ENCODE measurements at regions not wholly inside any gene's neighbourhood (a gene's known extent, or its start where the extent isn't known, plus 50 kb on each side); places are given as distances from the start of the nearest gene placed in this dataset.
"Not testable (repeated sequence)": the region's sequence is repeated elsewhere in the genome, so short reads cannot be mapped to it uniquely, and the experiment has no call there.

GRCh38 chr3:81186412-81186811 lies 575.0 kb downstream of the GBE1 start:
- DNase-seq (ENCODE audit: low read depth): no peak

DNA sequence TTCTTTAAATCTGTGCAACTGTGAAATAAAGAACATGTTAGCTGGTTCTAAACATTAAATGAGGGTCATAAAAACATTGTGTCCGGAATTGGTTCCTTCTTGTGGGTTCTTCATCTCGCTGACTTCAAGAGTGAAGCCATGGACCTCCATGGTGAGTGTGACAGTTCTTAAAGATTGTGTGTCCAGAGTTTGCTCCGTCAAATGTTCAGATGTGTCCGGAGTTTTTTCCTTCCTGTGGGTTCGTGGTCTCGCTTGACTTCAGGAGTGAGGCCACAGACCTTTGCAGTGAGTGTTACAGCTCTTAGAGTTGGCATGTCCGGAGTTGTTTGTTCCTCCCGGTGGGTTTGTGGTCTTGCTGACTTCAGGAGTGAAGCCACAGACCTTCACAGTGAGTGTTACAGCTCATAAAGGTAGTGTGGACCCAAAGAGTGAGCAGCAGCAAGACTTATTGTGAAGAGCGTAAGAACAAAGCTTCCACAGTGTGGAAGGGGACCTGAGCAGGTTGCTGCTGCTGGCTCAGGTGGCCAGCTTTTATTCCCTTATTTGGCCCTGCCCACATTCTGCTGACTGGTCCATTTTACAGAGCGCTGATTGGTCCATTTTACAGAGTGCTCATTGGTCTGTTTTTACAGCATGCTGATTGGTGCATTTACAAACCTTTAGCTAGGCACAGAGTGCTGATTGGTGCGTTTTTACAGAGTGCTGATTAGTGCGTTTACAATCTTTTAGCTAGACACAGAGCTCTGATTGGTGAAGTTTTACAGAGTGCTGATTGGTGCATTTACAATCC lies 579.2 kb downstream of the GBE1 start:
- DNase-seq (ENCODE audit: low read depth): not testable (repeated sequence)

GRCh38 chr3:81173514-81173913 lies 587.9 kb downstream of the GBE1 start:
- no peak for DNase-seq (ENCODE audit: low read depth)

GRCh38 chr3:81170298-81170697 lies 591.1 kb downstream of the GBE1 start:
- no peak for DNase-seq (ENCODE audit: low read depth)

GRCh38 chr3:81164806-81165205 lies 596.6 kb downstream of the GBE1 start:
- DNase-seq (ENCODE audit: low read depth): no peak

DNA sequence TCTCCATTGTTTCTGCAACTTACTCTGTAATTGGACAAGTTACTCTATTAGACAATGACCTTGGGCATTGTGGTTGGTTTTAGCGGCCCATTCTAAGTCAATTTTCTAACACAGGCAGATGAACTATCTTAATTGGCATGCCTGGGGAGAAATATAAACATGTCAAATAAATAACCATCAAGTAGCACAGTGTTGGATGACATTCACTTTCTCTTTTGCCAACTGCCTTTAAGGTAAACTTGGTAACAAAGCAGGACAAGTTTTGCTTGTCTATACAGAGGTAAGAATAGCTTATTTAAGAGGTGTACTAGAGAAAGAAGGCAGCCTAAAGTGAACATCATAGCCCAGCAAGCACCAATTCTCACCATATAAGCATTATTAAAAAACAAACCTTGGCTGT lies 599.6 kb downstream of the GBE1 start:
- no peak for DNase-seq (ENCODE audit: low read depth)

- DNase-seq (ENCODE audit: low read depth): no peak
These were observed 600.3 kb downstream of the GBE1 start for GRCh38 chr3:81161100-81161499.

DNA sequence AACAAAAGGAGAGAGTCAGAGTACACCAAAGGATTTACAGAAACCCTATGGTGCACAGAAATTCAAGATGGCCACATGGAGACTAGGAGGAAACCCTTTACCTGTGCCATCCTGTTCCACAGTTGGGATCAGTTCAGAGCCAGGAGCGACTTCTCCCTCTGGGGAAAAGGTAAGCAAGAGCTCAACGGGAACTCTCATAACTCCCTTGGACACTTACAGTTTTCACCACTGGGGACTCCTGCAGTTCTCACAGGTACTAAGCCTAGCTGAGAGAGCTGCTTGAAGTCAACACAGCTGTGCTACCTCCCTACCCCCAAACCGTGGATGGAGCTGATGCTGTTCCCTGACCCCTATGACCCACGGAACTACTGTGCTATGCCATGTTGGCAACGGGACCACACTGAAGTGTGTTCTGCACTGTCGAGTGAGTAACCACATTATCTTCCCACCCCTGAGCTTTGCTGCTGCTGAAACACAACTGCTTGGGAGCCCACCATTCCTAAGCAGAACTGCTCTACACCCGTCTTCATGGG lies 606.8 kb downstream of the GBE1 start:
- DNase-seq (ENCODE audit: low read depth): no peak

DNA sequence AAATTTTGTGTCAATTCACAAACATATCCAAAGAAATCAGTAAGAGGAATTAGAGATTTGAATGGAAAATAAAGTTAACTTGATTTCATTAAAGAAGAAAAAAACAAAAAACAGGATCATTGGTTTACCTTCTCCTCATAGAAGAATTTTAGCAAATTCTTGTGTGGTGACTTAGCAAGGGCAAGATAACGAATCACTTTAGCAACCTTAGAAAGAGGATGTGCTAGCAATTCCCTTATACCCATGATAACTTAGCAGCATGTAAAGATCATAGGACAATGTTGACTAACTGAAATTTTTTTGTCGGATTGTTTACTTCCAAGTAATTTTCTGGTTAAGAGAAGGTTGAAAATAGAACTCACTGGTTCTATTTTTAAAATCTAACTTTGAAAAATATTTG lies 609.3 kb downstream of the GBE1 start:
- DNase-seq (ENCODE audit: low read depth): no peak

- no peak for DNase-seq (ENCODE audit: low read depth)
These were observed 628.5 kb downstream of the GBE1 start for GRCh38 chr3:81132995-81133394.

DNA sequence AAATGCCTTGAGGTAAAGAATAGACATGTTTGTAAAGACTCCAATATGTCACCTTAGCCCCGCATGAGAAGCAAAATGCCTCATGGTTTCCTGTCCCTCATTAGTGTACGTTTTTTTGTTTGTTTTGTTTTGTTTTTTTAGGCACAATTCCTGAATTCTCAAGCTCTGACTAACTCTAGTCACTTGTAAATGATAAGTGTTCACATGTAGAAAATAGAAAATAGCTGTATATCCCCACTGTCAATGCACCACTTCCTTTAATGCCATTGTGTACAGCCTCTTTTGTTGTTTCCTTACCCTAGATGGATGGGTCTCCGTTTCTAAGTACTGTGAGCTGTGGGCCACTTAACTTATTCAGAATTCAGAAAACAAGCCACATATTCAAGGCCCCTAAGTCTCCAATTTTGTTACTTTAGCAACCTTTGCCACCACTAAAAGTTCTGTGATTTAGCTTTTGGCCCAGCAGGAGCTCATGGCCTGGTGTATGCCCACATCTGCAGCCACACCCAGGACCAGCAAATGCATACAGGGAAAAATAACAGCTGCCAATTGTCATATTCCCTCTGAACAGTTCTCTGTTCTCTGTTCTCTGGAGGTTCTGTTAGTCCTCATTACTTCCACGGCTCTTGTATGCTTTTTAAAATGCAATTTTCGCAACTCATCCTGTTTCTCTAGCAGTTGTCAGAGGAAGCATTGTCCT lies 655.5 kb downstream of the GBE1 start:
- no peak for DNase-seq (ENCODE audit: low read depth)

DNA sequence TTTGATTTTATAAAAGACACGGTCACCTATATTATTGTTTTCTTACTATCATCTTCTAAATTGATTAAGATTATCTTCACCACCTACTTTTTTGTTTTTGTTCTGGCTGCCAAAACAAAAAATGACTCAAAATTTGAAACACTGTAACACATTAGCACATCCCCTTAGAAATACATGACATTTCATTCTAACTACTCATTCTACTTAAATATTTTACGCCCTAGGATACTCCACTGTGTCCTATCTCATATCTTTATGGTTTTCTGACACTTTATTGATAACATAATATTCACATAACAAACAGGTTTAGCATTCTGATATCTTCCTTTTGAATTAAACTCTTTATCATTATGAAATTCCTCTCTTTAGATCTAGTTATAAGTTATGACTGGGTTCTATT lies 656.2 kb downstream of the GBE1 start:
- DNase-seq (ENCODE audit: low read depth): no peak

DNA sequence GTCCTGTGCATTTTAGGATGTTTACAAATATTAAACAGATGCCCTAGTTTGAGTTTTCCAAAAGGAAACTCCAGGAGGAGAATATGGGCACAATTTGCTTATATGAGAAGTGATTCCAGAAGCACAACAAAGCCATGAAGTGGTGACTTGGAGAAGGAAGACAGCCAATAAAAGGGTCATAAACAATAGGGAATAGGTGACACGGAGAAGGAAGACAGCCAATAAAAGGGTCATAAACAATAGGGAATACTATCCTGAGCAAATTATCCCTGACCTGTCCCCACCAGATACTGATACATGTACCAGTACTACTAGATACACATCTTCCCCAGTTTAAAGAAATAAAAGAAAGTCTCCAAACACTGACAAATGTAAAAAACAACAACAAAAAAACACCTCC lies 663.6 kb downstream of the GBE1 start:
- no peak for DNase-seq (ENCODE audit: low read depth)

GRCh38 chr3:81095956-81096355 lies 665.5 kb downstream of the GBE1 start:
- no peak for DNase-seq (ENCODE audit: low read depth)

- DNase-seq (ENCODE audit: low read depth): no peak
These were observed 666.5 kb downstream of the GBE1 start for GRCh38 chr3:81094986-81095385.

- DNase-seq (ENCODE audit: low read depth): no peak
These were observed 673.8 kb downstream of the GBE1 start for GRCh38 chr3:81087607-81088006.

DNA sequence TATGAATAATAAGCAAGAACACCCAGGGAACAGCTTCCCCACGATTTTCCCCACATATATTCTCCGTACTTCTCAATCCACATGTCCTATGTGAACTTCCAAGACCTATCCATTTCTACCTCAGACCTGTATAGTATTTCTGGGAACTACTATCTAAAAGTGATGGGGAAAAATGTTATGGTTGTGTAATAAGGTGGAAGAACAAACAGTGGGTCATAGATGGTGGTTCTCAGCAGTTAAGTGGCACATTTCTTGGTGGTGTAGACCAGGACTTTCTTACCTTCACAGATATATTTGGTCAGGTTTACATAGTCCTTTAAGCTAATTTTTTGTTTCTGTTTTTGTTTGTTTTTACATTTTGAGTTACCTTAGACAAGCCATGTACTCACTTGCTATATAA lies 675.1 kb downstream of the GBE1 start:
- no peak for DNase-seq (ENCODE audit: low read depth)

DNA sequence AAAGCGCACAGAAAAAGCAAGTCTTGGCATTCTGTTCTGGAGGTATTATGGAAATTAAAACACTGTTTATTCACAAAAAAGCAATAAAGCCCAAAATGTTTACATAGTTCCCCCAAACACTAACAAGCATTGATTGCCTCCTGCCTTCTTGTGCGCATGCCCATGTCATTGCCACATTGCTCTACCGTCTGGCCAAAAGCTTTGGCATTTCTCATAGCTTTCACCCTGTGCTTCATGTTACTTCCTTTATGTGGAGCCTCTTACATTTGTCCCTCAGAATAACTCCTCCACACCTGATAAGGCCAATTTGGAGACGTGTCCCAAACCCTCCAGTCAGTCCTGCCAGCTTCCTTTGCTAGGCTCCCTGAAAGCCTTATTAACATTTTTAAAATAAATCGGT lies 680.8 kb downstream of the GBE1 start:
- DNase-seq (ENCODE audit: low read depth): no peak

DNA sequence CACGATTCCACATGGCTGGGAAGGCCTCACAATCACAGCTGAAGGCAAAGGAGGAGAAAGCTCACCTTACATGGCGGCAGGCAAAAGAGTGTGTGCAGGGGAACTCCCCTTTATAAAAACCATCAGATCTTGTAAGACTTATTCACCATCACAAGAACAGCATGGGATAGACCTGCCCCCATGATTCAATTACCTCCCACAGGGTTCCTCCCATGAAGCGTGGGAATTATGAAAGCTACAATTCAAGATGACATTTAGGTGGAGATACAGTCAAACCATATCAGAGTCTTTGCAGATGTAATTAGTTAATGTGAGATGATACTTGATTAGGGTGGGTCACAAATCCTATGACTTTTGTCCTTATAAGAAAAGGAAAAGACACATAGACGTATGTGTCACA lies 688.9 kb downstream of the GBE1 start:
- no peak for DNase-seq (ENCODE audit: low read depth)

DNA sequence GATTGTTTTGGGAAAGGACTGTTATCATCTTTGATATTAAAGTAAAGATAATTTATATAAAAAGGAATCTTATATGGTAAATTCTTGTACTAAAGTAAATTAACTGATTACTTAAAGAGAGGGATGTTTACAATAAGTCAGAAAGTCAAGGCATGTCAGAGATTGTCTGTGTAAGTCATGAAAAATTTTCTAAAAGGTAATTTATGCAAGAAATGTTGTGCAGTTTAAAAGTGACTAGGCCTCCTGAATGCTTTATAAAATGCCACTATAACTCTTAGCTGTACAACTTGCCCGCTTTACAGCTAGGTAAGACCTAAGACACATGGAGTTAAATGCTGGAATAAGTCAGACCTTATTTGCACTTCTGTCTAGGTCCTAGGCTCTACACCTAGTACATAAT lies 692.9 kb downstream of the GBE1 start:
- no peak for DNase-seq (ENCODE audit: low read depth)

DNA sequence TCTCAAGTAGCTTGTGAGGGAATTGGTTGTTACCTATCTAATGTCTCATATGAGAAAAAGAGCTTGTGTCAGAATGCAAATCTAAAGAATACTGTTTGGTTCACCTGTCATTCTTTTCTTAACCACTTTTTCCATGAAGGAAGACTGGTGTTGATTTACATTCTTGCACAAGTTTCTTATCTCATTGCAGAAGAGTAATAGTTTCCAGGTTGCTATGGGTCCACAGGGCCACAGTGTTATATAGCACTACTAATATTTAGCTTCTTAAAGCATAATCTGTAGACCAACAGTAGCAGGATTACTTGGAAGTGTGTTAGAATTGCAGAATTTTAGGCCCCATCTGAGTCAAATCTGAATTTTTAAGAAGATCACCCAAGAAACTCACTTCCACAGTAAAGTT lies 697.5 kb downstream of the GBE1 start:
- DNase-seq (ENCODE audit: low read depth): no peak

DNA sequence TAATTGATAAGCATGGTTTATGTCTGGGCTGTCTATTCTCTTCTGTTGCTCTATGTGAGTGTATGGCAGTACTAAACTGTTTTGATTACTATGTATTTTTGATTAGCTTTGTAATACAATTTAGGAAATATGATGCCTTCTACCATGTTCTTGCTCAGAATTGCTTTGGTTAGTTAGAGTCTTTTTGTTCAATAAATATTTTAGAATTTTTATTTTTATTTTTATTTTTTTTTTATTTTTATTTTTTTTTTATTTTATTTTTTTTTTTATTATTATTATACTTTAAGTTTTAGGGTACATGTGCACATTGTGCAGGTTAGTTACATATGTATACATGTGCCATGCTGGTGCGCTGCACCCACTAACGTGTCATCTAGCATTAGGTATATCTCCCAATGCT lies 710.3 kb downstream of the GBE1 start:
- not testable (repeated sequence) for DNase-seq (ENCODE audit: low read depth)

DNA sequence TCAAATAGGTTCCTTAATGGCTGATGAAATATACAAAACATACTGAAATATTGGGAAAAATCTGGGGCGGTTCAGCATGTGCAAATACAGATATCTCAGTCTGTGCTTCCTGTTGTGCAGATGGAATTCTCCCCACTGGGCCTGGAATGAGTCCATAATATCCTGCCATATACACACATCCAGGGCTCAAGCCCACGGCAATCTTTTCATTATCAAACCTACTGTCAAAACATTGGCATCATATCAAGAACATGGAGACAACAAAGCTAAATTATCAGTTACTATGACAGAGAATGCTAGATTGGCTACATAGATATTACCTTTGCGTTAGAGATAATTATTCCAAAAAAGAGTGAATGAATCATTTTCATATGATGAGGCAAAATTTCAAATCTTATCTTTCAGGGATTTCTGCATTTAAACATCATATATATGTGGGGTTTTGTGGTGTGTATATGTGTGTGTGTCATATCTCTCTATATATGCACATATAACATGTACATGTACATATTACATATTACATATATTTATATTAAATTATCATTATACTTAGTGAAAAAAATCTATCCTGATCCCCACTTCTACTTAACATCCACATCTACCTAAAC lies 713.3 kb downstream of the GBE1 start:
- DNase-seq (ENCODE audit: low read depth): no peak

Data from fibroblast of gingiva (primary cell).